Hypothalamus (tissue), 51 donors: ENCODE measurements at regions not wholly inside any gene's neighbourhood (a gene's known extent, or its start where the extent isn't known, plus 50 kb on each side); places are given as distances from the start of the nearest gene placed in this dataset.

Experiments used
- DNase-seq, 51 donors: peaks; one replicate each; lab custom pipeline; 2025; lab: John Stamatoyannopoulos, UW

- DNase-seq, result no peak
Observed at GRCh38 chr21:17903929-17904639, 84.9 kb upstream of the C21orf91 start.

GRCh38 chr21:17903029-17903806 is 84.1 kb upstream of the C21orf91 start:
- peak in 2 of 51 donors; percentile 8 to 42 for DNase-seq

- DNase-seq, result no peak
Observed at GRCh38 chr21:17901458-17902079, 82.4 kb upstream of the C21orf91 start.

GRCh38 chr21:17900990-17901385 is 81.8 kb upstream of the C21orf91 start:
- DNase-seq, result no peak

GRCh38 chr21:17900281-17900989 is 81.3 kb upstream of the C21orf91 start:
- peak in 1 of 51 donors; percentile 5 for DNase-seq

GRCh38 chr21:17889171-17889570 is 70.0 kb upstream of the C21orf91 start:
- no peak for DNase-seq

- DNase-seq, result peak in 1 of 51 donors; percentile 36
Observed at GRCh38 chr21:17869115-17869514, 50.0 kb upstream of the C21orf91 start.
